Left ventricle myocardium inferior (tissue), 1 donor: ENCODE measurements at regions not wholly inside any gene's neighbourhood (a gene's known extent, or its start where the extent isn't known, plus 50 kb on each side); places are given as distances from the start of the nearest gene placed in this dataset.

Experiments used
- DNase-seq: peaks from one replicate; pipeline ENCODE4 v3.0.0-alpha.2; 2020
- H3K27ac ChIP-seq: fragments of 200-600 bp; replicated peaks from 2 replicates; pipeline ENCODE4 v1.8.0; 2021
- H3K27me3 ChIP-seq: fragments of 200-600 bp; 2 replicates; pipeline ENCODE4 v1.8.0; 2021; ENCODE audit warnings: low read depth
- H3K36me3 ChIP-seq: fragments of 200-600 bp; 2 replicates; pipeline ENCODE4 v1.8.0; 2021
- H3K4me1 ChIP-seq: fragments of 200-600 bp; 2 replicates; pipeline ENCODE4 v1.8.0; 2021
- H3K4me3 ChIP-seq: fragments of 200-600 bp; 2 replicates; pipeline ENCODE4 v1.8.0; 2021; ENCODE audit warnings: mild to moderate bottlenecking, moderate library complexity
- H3K9me3 ChIP-seq: fragments of 200-600 bp; replicated peaks from 2 replicates; pipeline ENCODE4 v1.8.0; 2021
- CTCF ChIP-seq: fragments of 200-600 bp; IDR thresholded peaks from 2 replicates; pipeline ENCODE4 v1.8.0; 2021; ENCODE audit warnings: antibody characterized with exemption, mild to moderate bottlenecking, borderline replicate concordance
- intact Hi-C: fragments of 100-400 bp; cut with micrococcal nuclease; formaldehyde crosslinking; loops from one replicate; pipeline ENCODE4 v1.11.0; 2022
- donor health status: DM: no; HTN: yes; CAD: no; lungs with severe emphysema.

- DNase-seq: no peak
- H3K27ac ChIP-seq: no peak overlapping the region
- peaks cover 19% of the 10 kb centered on the region for H3K27me3 ChIP-seq
- no peaks in the 10 kb centered on the region for H3K36me3 ChIP-seq
- no peak overlapping the region for H3K4me3 ChIP-seq
- TF ChIP-seq CTCF: no peak
- no peaks in the 10 kb centered on the region for H3K9me3 ChIP-seq
- H3K4me1 ChIP-seq: no peaks in the 10 kb centered on the region
- intact Hi-C loops: no loop called here
Measured at GRCh38 chr2:2472044-2472443, 141.0 kb upstream of the MYT1L start.

GRCh38 chr2:2466534-2466933 is 135.5 kb upstream of the MYT1L start:
- no peaks in the 10 kb centered on the region for H3K9me3 ChIP-seq
- TF ChIP-seq CTCF: no peak
- H3K27ac ChIP-seq: no peak overlapping the region
- no peaks in the 10 kb centered on the region for H3K4me1 ChIP-seq
- intact Hi-C loops: no loop called here
- no peak for DNase-seq
- H3K36me3 ChIP-seq: no peaks in the 10 kb centered on the region
- H3K4me3 ChIP-seq: no peak overlapping the region
- peaks cover 13% of the 10 kb centered on the region for H3K27me3 ChIP-seq

- H3K36me3 ChIP-seq: no peaks in the 10 kb centered on the region
- intact Hi-C loops: no loop called here
- H3K4me3 ChIP-seq: peak overlapping the region; percentile 52
- no peak for TF ChIP-seq CTCF
- H3K9me3 ChIP-seq: no peaks in the 10 kb centered on the region
- H3K27me3 ChIP-seq: peaks cover 13% of the 10 kb centered on the region
- no peak for DNase-seq
- H3K27ac ChIP-seq: no peak overlapping the region
- H3K4me1 ChIP-seq: no peaks in the 10 kb centered on the region
Measured at GRCh38 chr2:2464643-2465042, 133.6 kb upstream of the MYT1L start.

- Histone ChIP-seq H3K27me3 (peaks cover 13% of the 10 kb centered on the region), H3K9me3 (no peaks in the 10 kb centered on the region), H3K4me1 (no peaks in the 10 kb centered on the region), H3K36me3 (no peaks in the 10 kb centered on the region), H3K4me3 (peak overlapping the region; percentile 52), H3K27ac (no peak overlapping the region)
- intact Hi-C loops: no loop called here
- TF ChIP-seq CTCF: no peak
- DNase-seq: peak; percentile 25
Measured at GRCh38 chr2:2464094-2464493, 133.0 kb upstream of the MYT1L start.

- DNase-seq: no peak
- no peak for TF ChIP-seq CTCF
- intact Hi-C loops: no loop called here
Measured at GRCh38 chr2:2456721-2457120, 125.6 kb upstream of the MYT1L start.

GRCh38 chr2:2455151-2455550 is 124.1 kb upstream of the MYT1L start:
- no peak overlapping the region for H3K27ac ChIP-seq
- H3K36me3 ChIP-seq: no peaks in the 10 kb centered on the region
- DNase-seq: no peak
- intact Hi-C loops: no loop called here
- no peaks in the 10 kb centered on the region for H3K9me3 ChIP-seq
- H3K4me3 ChIP-seq: no peak overlapping the region
- peaks cover 25% of the 10 kb centered on the region for H3K27me3 ChIP-seq
- no peaks in the 10 kb centered on the region for H3K4me1 ChIP-seq
- no peak for TF ChIP-seq CTCF

More at GRCh38 chr2:2456721-2457120, 125.6 kb upstream of the MYT1L start:
- Histone ChIP-seq H3K27ac (no peak overlapping the region), H3K9me3 (no peaks in the 10 kb centered on the region), H3K4me3 (no peak overlapping the region), H3K4me1 (no peaks in the 10 kb centered on the region), H3K27me3 (peaks cover 19% of the 10 kb centered on the region), H3K36me3 (no peaks in the 10 kb centered on the region)
